ENCODE measurements at regions not wholly inside any gene's neighbourhood (a gene's known extent, or its start where the extent isn't known, plus 50 kb on each side); places are given as distances from the start of the nearest gene placed in this dataset.

DNA sequence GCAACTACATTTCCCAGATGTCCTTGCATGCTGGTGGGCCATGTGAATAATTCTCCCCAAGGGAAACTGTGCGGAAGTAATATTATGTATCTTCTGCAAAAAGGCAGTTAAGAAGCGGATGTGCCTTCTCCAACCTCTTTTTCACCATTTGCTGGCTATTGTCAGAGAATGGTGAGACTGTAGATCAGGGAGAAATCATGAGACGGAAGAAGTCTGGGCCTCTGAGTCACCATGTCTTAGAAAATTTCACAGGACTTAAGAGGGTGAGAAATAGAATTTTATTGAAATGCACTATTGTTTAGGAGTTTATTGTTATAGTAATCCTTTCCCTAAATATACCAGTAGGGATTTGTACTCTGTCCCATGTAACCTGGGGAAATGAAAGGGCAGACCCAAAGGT is 298.7 kb upstream of the ZC3H12C start:
- H3K27ac ChIP-seq = no peak overlapping the region
- no peaks in the 10 kb centered on the region for H3K4me1 ChIP-seq
- intact Hi-C loops (cut with DNase I; ENCODE audit: low total_unique reads) = no loop called here
- WGBS, 5 donors = 79 to 94% (median 92%) methylated on average over 3 of the region's 3 CpGs
- H3K9me3 ChIP-seq = no peaks in the 10 kb centered on the region
- TF ChIP-seq POLR2A (IDR thresholded peaks at IDR 0.05) (no peak), POLR2AphosphoS5 (IDR thresholded peaks at IDR 0.05) (no peak)
- DNase-seq = no peak
- no peaks in the 10 kb centered on the region for H3K27me3 ChIP-seq (replicated peaks in 1 of 7)
- no peaks in the 10 kb centered on the region for H3K36me3 ChIP-seq
- H3K4me3 ChIP-seq = no peak overlapping the region

GRCh38 chr11:109795234-109795633 is 298.0 kb upstream of the ZC3H12C start:
- intact Hi-C loops (cut with DNase I; ENCODE audit: low total_unique reads) = no loop called here
- no peak overlapping the region for H3K4me3 ChIP-seq
- 77 to 86% (median 80%) methylated on average over 4 of the region's 4 CpGs for WGBS, 5 donors

DNA sequence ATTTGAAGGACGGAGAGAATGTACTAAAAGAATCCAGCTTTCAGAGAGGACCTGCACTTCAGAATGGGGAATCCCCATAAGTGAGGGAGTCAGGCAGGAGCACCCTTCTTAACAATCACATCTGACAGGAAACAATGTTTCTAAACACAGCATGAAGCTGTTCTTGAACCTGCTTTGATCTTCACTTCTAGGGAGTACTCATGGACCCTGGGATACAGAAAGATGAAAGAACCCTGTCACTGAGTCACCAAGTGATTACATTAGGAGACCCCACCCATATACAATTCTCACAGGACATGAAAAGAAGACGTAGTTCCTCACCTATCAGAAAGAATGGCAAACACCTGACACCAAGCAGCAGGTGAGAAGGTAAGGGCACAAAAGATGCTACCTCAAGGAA is 296.9 kb upstream of the ZC3H12C start:
- Histone ChIP-seq H3K27me3 (replicated peaks in 1 of 7) (no peaks in the 10 kb centered on the region), H3K9me3 (no peaks in the 10 kb centered on the region), H3K36me3 (no peaks in the 10 kb centered on the region), H3K4me1 (no peaks in the 10 kb centered on the region), H3K4me3 (no peak overlapping the region), H3K27ac (no peak overlapping the region)
- DNase-seq = no peak
- 46 to 78% (median 62%) methylated on average over 2 of the region's 2 CpGs for WGBS, 5 donors
- TF ChIP-seq POLR2AphosphoS5 (IDR thresholded peaks at IDR 0.05) = no peak
- TF ChIP-seq POLR2A (IDR thresholded peaks at IDR 0.05) = no peak
- no peak for TF ChIP-seq CTCF (IDR thresholded peaks at IDR 0.05 in 8 of 11, conservative IDR thresholded peaks at IDR 0.05 in 3 of 11)
- intact Hi-C loops (cut with DNase I; ENCODE audit: low total_unique reads) = no loop called here

More at GRCh38 chr11:109795234-109795633, 298.0 kb upstream of the ZC3H12C start:
- Histone ChIP-seq H3K36me3 (no peaks in the 10 kb centered on the region), H3K4me1 (no peaks in the 10 kb centered on the region), H3K27ac (no peak overlapping the region), H3K27me3 (replicated peaks in 1 of 7) (no peaks in the 10 kb centered on the region), H3K9me3 (no peaks in the 10 kb centered on the region)
- no peak for DNase-seq
- no peak for TF ChIP-seq POLR2A (IDR thresholded peaks at IDR 0.05)
- no peak for TF ChIP-seq POLR2AphosphoS5 (IDR thresholded peaks at IDR 0.05)
- no peak for TF ChIP-seq CTCF (IDR thresholded peaks at IDR 0.05 in 8 of 11, conservative IDR thresholded peaks at IDR 0.05 in 3 of 11)

- no peak for TF ChIP-seq POLR2A (IDR thresholded peaks at IDR 0.05)
- no peak for TF ChIP-seq POLR2AphosphoS5 (IDR thresholded peaks at IDR 0.05)
- no peak for TF ChIP-seq CTCF (IDR thresholded peaks at IDR 0.05 in 8 of 11, conservative IDR thresholded peaks at IDR 0.05 in 3 of 11)
- Histone ChIP-seq H3K4me3 (no peak overlapping the region), H3K27ac (no peak overlapping the region), H3K36me3 (no peaks in the 10 kb centered on the region), H3K9me3 (no peaks in the 10 kb centered on the region), H3K27me3 (replicated peaks in 1 of 7) (no peaks in the 10 kb centered on the region), H3K4me1 (no peaks in the 10 kb centered on the region)
- DNase-seq = no peak
- intact Hi-C loops (cut with DNase I; ENCODE audit: low total_unique reads) = no loop called here
- WGBS, 5 donors = 50 to 76% (median 62%) methylated on average over 1 of the region's 1 CpG
Measured at GRCh38 chr11:109798521-109798920, 294.7 kb upstream of the ZC3H12C start.

GRCh38 chr11:109799604-109800003 is 293.6 kb upstream of the ZC3H12C start:
- TF ChIP-seq CTCF (IDR thresholded peaks at IDR 0.05 in 8 of 11, conservative IDR thresholded peaks at IDR 0.05 in 3 of 11) (no peak), POLR2A (IDR thresholded peaks at IDR 0.05) (no peak), POLR2AphosphoS5 (IDR thresholded peaks at IDR 0.05) (no peak)
- no peak for DNase-seq
- no peaks in the 10 kb centered on the region for H3K36me3 ChIP-seq
- H3K9me3 ChIP-seq = peaks cover 0 to 2% (median 0%) of the 10 kb centered on the region in 8 donors
- H3K27me3 ChIP-seq (replicated peaks in 1 of 7) = no peaks in the 10 kb centered on the region
- intact Hi-C loops (cut with DNase I; ENCODE audit: low total_unique reads) = no loop called here
- 71 to 87% (median 79%) methylated on average over 2 of the region's 2 CpGs for WGBS, 5 donors
- no peaks in the 10 kb centered on the region for H3K4me1 ChIP-seq
- H3K4me3 ChIP-seq = no peak overlapping the region
- H3K27ac ChIP-seq = no peak overlapping the region

All from spleen (tissue), 11 donors.